ENCODE measurements at regions not wholly inside any gene's neighbourhood (a gene's known extent, or its start where the extent isn't known, plus 50 kb on each side); places are given as distances from the start of the nearest gene placed in this dataset.
"Not testable (repeated sequence)": the region's sequence is repeated elsewhere in the genome, so short reads cannot be mapped to it uniquely, and the experiment has no call there.

DNA sequence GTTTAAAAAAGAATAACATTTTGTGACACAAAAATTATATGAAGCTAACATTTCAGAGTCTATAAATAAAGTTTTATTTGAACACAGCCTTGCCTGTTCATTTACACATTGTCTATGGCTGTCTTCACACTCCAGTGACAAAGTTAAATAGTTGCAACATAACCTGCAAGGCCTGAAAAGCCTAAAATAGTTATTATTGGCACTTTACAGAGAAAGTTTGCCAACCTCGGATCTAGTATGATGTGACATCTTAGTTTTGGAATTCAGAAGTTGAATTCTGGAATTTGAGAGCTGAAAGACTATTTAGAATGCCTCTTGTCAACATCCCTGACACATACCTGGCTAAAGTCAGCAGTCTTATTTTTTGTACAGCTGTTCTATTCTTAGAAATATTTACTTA is 68.3 kb downstream of the DYRK2 start:
- no peak for DNase-seq (ENCODE audit: low read depth, low spot score)

- DNase-seq (ENCODE audit: low read depth, low spot score) = not testable (repeated sequence)
These were observed 70.8 kb downstream of the DYRK2 start for GRCh38 chr12:67719303-67719702.

DNA sequence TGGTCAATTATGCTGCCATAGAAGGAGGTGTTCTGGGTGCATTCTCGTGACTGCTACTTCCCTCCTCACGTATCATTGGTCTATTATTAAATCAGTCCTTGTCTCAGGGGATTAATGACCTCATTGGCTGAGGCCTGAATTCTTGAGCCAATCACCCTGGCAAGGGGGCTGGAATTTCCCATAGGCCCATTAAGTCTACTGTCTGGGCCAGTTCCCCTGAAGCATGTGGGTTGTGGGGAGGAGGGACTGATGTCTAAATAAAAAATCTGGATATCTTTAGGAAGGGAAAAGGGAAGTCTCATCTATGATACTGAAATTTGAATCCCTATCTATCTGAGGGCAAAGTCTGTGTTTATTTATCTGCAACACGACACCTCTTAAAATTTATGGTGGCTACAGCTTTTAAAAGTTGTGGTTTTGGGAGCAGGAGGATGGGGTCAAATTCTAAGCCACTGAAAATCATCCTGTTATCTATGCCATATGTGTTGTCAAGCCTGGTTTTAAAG is 71.9 kb downstream of the DYRK2 start:
- no peak for DNase-seq (ENCODE audit: low read depth, low spot score)

DNA sequence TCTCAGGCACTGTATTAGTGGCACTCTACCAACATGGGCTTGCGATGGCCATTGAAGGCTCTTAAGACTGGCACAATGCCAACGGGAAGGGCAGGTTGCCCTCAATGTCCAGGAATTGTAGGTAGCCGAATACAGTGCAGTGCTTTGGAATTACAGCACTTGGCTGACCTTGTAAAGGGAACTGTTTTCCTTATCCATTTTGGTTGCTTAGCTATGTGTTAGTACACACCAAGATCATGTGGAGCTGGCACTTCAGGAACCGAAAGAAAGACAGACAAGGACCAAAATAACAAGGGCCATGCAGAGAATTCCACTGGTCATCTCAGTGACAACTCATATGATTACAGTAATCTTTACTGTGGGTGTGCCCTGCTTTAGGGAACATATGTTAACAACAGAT is 72.7 kb downstream of the DYRK2 start:
- DNase-seq (ENCODE audit: low read depth, low spot score) = no peak

- DNase-seq (ENCODE audit: low read depth, low spot score) = no peak
These were observed 73.8 kb downstream of the DYRK2 start for GRCh38 chr12:67722296-67722695.

- no peak for DNase-seq (ENCODE audit: low read depth, low spot score)
These were observed 78.3 kb downstream of the DYRK2 start for GRCh38 chr12:67726868-67727267.

DNA sequence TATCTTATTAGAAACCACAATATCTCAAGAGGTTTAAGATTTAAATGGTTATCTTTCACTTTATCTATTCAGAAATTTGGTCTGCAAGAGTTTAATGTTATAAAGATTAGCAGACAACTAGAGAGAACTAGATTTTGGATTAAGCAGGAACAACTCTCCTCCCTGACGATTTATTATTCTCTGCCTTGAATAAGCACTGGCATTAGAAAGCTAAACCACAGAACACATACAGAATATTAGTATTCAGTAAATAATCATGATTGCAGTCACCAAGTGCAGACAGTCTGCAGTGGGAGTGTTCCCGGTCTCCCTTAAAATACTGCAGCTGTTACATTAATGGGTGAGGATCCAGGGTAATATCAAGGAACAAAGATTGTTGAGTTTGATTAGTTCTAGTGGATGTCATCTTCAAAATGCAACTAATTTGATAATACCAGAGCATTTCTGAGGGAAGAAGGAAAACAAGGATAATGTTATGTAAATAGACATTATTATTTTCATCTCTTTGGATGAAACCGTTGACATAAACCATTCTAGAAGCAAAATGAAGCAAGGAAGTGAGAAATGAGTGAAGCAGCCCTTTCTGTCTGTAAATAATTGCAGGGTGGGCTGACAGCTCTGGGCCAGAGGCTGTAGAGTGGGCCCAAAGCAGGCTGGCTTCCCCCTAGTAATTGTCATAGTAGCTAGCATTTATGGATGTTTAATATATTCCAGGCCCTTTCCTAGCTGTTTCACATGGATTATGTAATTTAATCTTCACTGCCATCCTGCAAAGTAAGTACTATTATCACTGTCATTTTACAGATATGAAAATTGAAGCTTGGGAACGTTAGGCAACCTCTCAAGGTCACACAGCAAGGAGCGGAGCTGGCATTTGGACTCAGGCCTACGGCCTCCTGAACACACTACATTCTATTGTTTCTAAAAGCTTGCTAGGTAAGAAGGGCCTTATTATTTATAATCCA is 79.4 kb downstream of the DYRK2 start:
- no peak for DNase-seq (ENCODE audit: low read depth, low spot score)

DNA sequence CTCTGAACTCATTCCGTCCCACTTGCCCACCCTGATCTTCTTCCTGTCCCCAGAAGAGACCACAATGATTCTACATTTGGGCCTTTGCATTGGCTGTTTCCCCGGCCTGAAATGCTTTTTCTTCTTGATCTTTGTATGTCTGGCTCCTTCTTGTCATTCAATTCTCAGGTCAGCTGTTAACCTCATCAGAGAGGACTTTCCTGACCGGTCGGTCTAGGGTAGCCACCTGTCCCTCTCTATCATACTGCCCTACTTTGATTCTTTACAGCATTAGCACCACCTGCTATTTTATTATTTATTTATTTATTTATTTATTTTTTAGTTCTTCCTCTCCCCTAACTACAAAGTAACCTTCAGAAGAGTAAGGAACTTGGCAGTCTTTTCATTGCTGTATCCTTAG is 84.3 kb downstream of the DYRK2 start:
- no peak for DNase-seq (ENCODE audit: low read depth, low spot score)

- no peak for DNase-seq (ENCODE audit: low read depth, low spot score)
These were observed 87.3 kb downstream of the DYRK2 start for GRCh38 chr12:67735868-67736267.

DNA sequence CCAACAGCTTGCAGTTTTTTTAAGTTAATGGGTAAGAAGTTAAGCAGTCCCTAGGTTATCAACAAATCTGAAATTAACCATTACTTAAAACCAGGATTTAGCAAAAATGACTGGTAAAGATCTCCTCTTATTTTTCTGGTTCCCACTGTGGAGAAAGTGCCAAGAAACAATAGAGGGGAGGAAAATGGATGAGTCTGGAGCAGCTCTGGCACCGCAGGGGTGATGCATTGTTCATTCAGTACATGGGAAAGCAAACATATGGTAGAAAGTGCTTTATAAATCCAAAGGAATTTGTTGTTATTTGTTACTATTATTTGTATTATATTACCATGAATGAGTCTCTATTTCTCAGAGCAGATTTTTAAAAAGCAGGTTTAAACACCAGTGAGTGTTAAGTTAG is 92.2 kb downstream of the DYRK2 start:
- DNase-seq (ENCODE audit: low read depth, low spot score) = peak; percentile 32

DNA sequence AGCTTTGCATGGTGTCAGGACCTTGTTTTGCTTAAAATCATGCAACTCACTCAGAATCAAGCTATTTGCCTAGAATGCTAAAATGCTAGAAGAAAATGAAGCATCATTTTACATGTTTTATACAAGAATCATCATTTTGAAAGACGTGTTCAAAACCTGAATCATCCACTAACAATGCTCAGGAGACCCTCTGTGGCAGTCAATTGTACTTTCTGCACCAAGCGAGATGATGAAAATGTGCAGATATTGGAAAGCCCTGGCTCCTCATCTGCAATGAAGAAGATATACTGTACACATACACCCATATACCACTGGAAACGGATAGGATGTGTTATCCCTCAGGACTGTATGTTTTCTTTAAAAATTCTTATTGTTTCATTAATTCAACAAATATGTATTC is 92.7 kb downstream of the DYRK2 start:
- DNase-seq (ENCODE audit: low read depth, low spot score) = no peak

- DNase-seq (ENCODE audit: low read depth, low spot score) = no peak
These were observed 93.9 kb downstream of the DYRK2 start for GRCh38 chr12:67742461-67742860.

GRCh38 chr12:67747869-67748742 is 99.6 kb downstream of the DYRK2 start:
- DNase-seq (ENCODE audit: low read depth, low spot score) = no peak

DNA sequence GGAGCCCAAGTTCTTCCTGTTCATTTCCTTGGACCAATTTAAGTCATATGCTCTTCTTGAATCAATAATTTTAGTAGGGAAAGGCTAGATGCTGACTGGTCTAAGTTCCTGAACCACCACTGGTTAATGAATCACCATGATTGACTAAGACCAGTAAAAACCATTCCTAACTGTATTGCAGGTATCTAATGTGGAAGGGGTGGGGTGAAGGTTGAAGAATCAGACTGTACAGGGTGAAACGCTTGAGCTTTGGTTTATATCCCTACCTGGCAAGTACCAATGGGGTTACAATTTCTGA is 100.1 kb downstream of the DYRK2 start:
- no peak for DNase-seq (ENCODE audit: low read depth, low spot score)

DNA sequence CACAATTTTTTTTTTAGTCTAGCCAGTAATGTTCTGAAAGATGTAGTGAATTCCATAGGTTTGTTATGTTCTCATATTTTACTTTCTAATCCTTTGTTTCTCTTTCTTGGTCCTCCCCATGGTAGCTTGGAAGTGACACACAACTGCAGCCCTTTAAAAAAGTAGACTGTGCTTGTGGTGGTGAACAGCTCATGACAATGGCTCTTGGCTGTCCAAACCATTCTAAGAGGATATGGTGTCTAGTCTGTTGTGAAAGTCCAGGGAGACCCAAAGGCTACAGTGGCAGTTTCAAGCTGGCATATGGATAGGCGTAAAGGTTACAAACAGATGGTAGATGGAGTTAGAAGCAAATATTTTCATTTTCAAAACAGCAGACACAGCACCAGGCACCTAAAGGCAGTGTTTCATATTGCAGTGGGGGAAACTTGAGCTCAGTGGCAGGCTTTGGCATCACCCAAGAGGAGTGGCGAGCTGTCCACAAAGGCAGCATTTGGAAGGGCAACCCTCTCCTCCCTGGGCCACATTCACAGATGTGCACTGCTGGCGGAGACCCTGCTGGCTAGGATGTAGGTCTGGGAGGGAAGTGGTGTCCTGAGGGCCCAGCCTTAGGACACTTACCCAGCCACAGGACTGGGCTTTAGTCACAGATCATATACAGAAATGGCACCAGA is 102.1 kb downstream of the DYRK2 start:
- no peak for DNase-seq (ENCODE audit: low read depth, low spot score)

DNA sequence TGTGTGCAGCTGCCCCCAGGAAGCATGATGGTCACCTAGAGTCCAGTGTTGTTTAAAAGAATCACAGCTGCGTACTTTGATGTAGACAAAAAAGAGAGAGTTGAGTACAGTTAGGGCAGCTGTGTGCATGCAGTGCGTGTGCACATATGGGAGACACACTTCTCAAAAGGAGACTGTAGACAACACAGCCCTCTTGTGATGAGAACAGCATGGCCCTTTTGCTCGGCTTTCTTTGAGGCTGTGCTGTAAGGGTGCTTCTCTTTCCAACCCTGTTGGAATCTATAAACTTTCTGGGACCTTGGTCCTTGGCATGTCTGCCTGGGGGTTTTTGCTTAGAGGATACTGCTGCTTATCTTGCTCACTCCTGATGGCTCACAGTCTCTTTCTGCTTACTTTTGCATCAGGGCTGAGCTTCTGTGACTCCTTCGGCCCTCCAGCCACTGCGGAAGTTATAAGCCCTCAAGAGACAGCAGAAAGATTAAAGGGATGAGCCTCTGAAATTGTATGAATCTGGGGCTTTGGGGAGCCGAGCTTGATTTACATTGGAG is 102.9 kb downstream of the DYRK2 start:
- DNase-seq (ENCODE audit: low read depth, low spot score) = no peak

DNA sequence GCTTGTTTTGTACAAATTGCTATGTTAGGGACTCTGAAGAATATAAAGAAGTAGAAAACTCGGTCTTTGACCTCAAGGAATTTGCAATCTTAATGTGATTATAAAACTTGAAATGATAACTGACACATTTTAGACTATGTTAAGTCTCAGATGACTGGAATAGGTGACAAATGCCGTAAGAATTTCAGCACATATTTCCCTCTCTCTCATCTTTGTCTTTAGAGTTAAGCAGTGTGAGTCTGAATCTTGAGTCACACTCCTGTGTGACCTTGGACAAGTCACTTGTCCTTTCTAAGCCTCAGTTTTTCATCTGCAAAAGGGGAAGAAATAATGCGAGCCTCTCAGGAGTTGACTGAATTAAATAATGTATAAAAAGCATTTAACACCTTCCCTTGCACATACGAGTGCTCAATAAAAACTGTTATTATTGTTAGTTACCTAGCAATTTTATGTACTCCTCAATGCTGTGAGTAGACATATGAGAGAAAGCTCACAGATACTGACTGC is 103.7 kb downstream of the DYRK2 start:
- no peak for DNase-seq (ENCODE audit: low read depth, low spot score)

DNA sequence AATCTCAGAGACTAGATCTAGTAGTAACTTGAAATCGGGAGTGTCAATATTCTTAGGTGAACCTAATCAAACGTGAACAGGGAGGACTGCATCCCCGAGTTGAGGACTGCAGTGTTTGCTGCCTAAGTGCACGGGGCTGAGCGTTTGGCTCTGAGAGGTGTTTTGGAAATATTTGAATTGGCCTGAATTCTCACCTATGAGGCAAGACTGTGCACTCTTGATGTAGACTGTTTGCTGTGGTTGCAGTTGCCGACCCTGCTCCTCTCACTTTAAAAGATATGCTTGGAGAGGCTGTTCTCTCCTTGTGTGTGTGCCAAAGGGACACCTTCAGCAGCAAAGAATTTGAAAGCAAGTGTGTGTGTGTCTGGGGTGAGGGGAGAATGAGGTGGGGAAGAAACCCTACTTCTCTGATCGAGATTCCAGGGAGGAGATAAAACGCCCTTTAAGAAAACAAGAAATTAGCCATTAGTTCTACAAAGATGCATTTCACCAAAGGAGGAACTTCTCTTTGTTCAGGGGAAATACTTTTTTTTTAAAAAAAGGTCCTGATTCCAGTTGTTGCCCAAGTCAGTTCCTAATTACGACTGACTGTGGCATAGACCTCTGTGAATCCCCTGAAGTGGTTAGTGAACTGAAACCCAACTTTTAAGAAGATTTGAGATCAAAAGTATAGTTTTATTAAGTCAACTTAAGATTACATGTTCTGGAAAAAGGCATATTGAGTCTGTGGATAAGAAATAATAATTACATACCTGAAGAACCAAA is 106.6 kb downstream of the DYRK2 start:
- no peak for DNase-seq (ENCODE audit: low read depth, low spot score)

- DNase-seq (ENCODE audit: low read depth, low spot score) = no peak
These were observed 109.1 kb downstream of the DYRK2 start for GRCh38 chr12:67757651-67758050.

- no peak for DNase-seq (ENCODE audit: low read depth, low spot score)
These were observed 109.6 kb downstream of the DYRK2 start for GRCh38 chr12:67758119-67758518.

DNA sequence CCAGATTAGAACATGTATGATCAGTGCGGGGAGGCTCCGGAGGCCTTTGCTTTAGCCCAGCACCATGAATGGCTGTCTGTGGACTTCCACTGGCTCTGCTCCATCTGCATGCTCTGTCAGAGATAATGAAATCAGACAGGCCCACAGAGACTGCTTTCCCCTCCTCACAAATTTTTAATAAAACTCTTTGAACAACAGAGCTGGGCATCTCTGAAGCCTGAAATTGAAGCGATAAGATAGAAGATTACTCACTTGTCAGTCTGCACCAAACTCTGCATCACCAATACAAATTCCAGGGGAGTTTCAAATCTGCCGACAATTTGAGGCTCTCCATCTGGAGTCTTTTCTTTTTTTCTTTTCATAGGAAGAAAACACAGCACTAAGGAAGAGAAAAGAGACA is 110.0 kb downstream of the DYRK2 start:
- DNase-seq (ENCODE audit: low read depth, low spot score) = no peak

All from smooth muscle cell of the brain vasculature (primary cell).